PC-9 (cell line): ENCODE measurements at regions not wholly inside any gene's neighbourhood (a gene's known extent, or its start where the extent isn't known, plus 50 kb on each side); places are given as distances from the start of the nearest gene placed in this dataset.

Source experiments
- BruUV-seq: library from RNA; stranded (reverse); fragments of 400-500 nt; replicated peaks from 2 replicates; lab custom pipeline; 2021; lab: Mats Ljungman, UMichigan
- CTCF ChIA-PET: fragments of 300-600 bp; sonication (Branson Sonifier 250); formaldehyde crosslinking; loops from one replicate; lab custom pipeline; 2022; ENCODE audit warnings: antibody characterized with exemption; lab: Charles Lee
- POLR2A ChIA-PET: fragments of 300-600 bp; sonication (Branson Sonifier 250); formaldehyde crosslinking; loops from one replicate; lab custom pipeline; 2022; ENCODE audit warnings: antibody characterized with exemption; ENCODE audit not compliant: unreplicated experiment; lab: Charles Lee
- DNase-seq, 2 experiments: peaks; one replicate each; pipeline versions ENCODE4 v3.0.0 to v3.0.0-alpha.2; 2015 to 2022; ENCODE audit warnings: mixed read lengths in 1 of 2
- H2AFZ ChIP-seq: fragments of 200-600 bp; sonication (generic); 2 replicates; pipeline ENCODE4 v1.8.1; 2017; ENCODE audit warnings: antibody characterized with exemption
- H3F3A ChIP-seq: fragments of 200-600 bp; sonication (generic); 2 replicates; pipeline ENCODE4 v1.8.1; 2017; ENCODE audit warnings: antibody characterized with exemption, mild to moderate bottlenecking, low read depth; ENCODE audit not compliant: insufficient read depth
- H3K27ac ChIP-seq: fragments of 200-600 bp; sonication (generic); 2 replicates; pipeline ENCODE4 v1.6.1; 2016; ENCODE audit warnings: mixed run types
- H3K27me3 ChIP-seq: fragments of 200-600 bp; sonication (generic); 2 replicates; pipeline ENCODE4 v1.6.1; 2016; ENCODE audit warnings: low read depth, mixed run types; ENCODE audit not compliant: insufficient read depth
- H3K36me3 ChIP-seq: fragments of 200-600 bp; sonication (generic); 2 replicates; pipeline ENCODE4 v1.6.1; 2016; ENCODE audit warnings: low read depth, mixed run types
- H3K4me1 ChIP-seq: fragments of 200-600 bp; sonication (generic); replicated peaks from 2 replicates; pipeline ENCODE4 v1.6.1; 2016; ENCODE audit warnings: mixed run types; ENCODE audit not compliant: insufficient read depth
- H3K4me2 ChIP-seq: fragments of 200-600 bp; sonication (generic); 2 replicates; pipeline ENCODE4 v1.6.1; 2017; ENCODE audit warnings: mixed run types
- H3K4me3 ChIP-seq: fragments of 200-600 bp; sonication (generic); 2 replicates; pipeline ENCODE4 v1.6.1; 2016; ENCODE audit warnings: mixed run types
- H3K79me2 ChIP-seq: fragments of 200-600 bp; sonication (generic); 2 replicates; pipeline ENCODE4 v1.6.1; 2017; ENCODE audit warnings: low read depth, mixed run types
- H3K9me2 ChIP-seq: fragments of 200-600 bp; sonication (generic); 2 replicates; pipeline ENCODE4 v1.8.1; 2017; ENCODE audit warnings: mild to moderate bottlenecking; ENCODE audit not compliant: insufficient read depth
- H3K9me3 ChIP-seq: fragments of 200-600 bp; sonication (generic); 2 replicates; pipeline ENCODE4 v1.8.1; 2016; ENCODE audit warnings: low read depth; ENCODE audit not compliant: insufficient read depth
- H4K20me1 ChIP-seq: fragments of 200-600 bp; sonication (generic); 2 replicates; pipeline ENCODE4 v1.8.1; 2017; ENCODE audit not compliant: insufficient read depth
- CTCF ChIP-seq: fragments of 200-600 bp; sonication (generic); conservative IDR thresholded peaks from 2 replicates; pipeline ENCODE4 v1.6.1; 2017; ENCODE audit warnings: mixed run types, antibody characterized with exemption, mild to moderate bottlenecking, moderate library complexity
- EZH2 ChIP-seq: fragments of 200-600 bp; sonication (generic); IDR thresholded peaks from 2 replicates; pipeline ENCODE4 v1.8.0; 2017; ENCODE audit warnings: antibody characterized with exemption, low read depth
- intact Hi-C: fragments of 100-400 bp; cut with micrococcal nuclease; formaldehyde crosslinking; loops from one replicate; pipeline ENCODE4 v1.10.0; 2022; ENCODE audit not compliant: unreplicated experiment

GRCh38 chr5:97377582-97377981 lies 194.5 kb upstream of the RIOK2 start:
- no peaks in the 10 kb centered on the region for H3K9me3 ChIP-seq
- H3K4me2 ChIP-seq = no peak overlapping the region
- BruUV-seq = no TSS peak
- no peaks in the 10 kb centered on the region for H4K20me1 ChIP-seq
- no peaks in the 10 kb centered on the region for H3K9me2 ChIP-seq
- H3K4me1 ChIP-seq = no peaks in the 10 kb centered on the region
- ChIA-PET CTCF (no interaction called here), POLR2A (interaction anchor here (0.7 kb wide), 1 partner anchor 872 kb away, joined by 3 read pairs; no protein-coding TSS in a partner anchor)
- no peak overlapping the region for H2AFZ ChIP-seq
- TF ChIP-seq CTCF = no peak
- TF ChIP-seq EZH2 = no peak
- DNase-seq = no peak
- no peaks in the 10 kb centered on the region for H3K27me3 ChIP-seq
- no peaks in the 10 kb centered on the region for H3K79me2 ChIP-seq
- intact Hi-C loops = no loop called here
- no peak overlapping the region for H3K4me3 ChIP-seq
- H3K27ac ChIP-seq = no peak overlapping the region
- no peaks in the 10 kb centered on the region for H3F3A ChIP-seq
- no peaks in the 10 kb centered on the region for H3K36me3 ChIP-seq

GRCh38 chr5:97383996-97384395 lies 200.9 kb upstream of the RIOK2 start:
- Histone ChIP-seq H3K4me1 (no peaks in the 10 kb centered on the region), H3K36me3 (no peaks in the 10 kb centered on the region), H4K20me1 (no peaks in the 10 kb centered on the region), H2AFZ (no peak overlapping the region), H3K9me2 (no peaks in the 10 kb centered on the region), H3K4me2 (no peak overlapping the region), H3K27me3 (no peaks in the 10 kb centered on the region), H3K27ac (no peak overlapping the region), H3K79me2 (no peaks in the 10 kb centered on the region), H3F3A (no peaks in the 10 kb centered on the region), H3K4me3 (no peak overlapping the region), H3K9me3 (0 out of 2 replicates have a peak, but pooled peaks cover 6% of the 10 kb centered on the region)
- intact Hi-C loops = no loop called here
- TF ChIP-seq CTCF (no peak), EZH2 (no peak)
- ChIA-PET CTCF (no interaction called here), POLR2A (no interaction called here)
- DNase-seq = no peak
- no TSS peak for BruUV-seq

- H3K27me3 ChIP-seq = no peaks in the 10 kb centered on the region
- H3K4me2 ChIP-seq = no peak overlapping the region
- POLR2A ChIA-PET = no interaction called here
- H3F3A ChIP-seq = no peaks in the 10 kb centered on the region
- TF ChIP-seq CTCF (no peak), EZH2 (no peak)
- no peaks in the 10 kb centered on the region for H3K79me2 ChIP-seq
- CTCF ChIA-PET = no interaction called here
- H3K4me3 ChIP-seq = no peak overlapping the region
- H3K36me3 ChIP-seq = no peaks in the 10 kb centered on the region
- H3K4me1 ChIP-seq = no peaks in the 10 kb centered on the region
- no peaks in the 10 kb centered on the region for H3K9me3 ChIP-seq
- H3K27ac ChIP-seq = no peak overlapping the region
- no TSS peak for BruUV-seq
- H3K9me2 ChIP-seq = no peaks in the 10 kb centered on the region
- no peak for DNase-seq
- intact Hi-C loops = no loop called here
- no peaks in the 10 kb centered on the region for H4K20me1 ChIP-seq
- H2AFZ ChIP-seq = no peak overlapping the region; the same call in 1 of the 2 replicates
Observed at GRCh38 chr5:97388794-97389193, 205.7 kb upstream of the RIOK2 start.
